GM12801 (cell line): ENCODE measurements at regions not wholly inside any gene's neighbourhood (a gene's known extent, or its start where the extent isn't known, plus 50 kb on each side); places are given as distances from the start of the nearest gene placed in this dataset.

ENCODE experiments used
- TF ChIP-seq, protein P1 (sequence below): IDR thresholded peaks from one replicate; pipeline ENCODE4 v1.5.1; 2011; ENCODE audit warnings: control low read depth; ENCODE audit not compliant: insufficient read length; ENCODE audit errors: extremely low read depth

DNA sequence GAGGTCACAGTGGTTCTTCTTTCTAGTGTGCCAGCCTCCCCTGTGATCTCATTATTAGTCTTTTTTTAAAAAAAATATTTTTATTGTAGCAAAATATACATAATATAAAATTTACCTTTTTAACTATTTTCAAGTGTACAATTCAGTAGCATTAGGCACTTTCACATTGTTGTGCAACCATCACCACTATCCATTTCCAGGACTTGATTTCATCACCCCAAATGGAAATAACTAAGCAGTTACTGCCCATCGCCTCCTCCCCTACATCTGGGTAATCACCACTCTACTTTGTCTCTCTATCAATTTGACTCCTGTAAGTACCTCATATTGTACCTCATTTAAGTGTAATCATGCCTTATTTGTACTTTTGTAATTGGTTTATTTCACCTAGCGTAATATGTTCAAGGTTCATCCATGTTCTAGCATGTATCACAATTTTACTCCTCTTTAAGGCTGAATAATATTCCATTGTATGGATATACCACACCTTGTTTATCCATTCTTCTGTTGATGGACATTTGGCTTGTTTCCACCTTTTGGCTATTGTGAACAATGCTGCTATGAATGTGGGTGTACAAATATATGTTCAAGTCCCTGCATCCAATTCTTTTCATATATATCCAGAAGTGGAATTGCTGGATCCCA lies 68.6 kb upstream of the FYN start:
- TF ChIP-seq, protein P1, sequence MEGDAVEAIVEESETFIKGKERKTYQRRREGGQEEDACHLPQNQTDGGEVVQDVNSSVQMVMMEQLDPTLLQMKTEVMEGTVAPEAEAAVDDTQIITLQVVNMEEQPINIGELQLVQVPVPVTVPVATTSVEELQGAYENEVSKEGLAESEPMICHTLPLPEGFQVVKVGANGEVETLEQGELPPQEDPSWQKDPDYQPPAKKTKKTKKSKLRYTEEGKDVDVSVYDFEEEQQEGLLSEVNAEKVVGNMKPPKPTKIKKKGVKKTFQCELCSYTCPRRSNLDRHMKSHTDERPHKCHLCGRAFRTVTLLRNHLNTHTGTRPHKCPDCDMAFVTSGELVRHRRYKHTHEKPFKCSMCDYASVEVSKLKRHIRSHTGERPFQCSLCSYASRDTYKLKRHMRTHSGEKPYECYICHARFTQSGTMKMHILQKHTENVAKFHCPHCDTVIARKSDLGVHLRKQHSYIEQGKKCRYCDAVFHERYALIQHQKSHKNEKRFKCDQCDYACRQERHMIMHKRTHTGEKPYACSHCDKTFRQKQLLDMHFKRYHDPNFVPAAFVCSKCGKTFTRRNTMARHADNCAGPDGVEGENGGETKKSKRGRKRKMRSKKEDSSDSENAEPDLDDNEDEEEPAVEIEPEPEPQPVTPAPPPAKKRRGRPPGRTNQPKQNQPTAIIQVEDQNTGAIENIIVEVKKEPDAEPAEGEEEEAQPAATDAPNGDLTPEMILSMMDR = no peak

DNA sequence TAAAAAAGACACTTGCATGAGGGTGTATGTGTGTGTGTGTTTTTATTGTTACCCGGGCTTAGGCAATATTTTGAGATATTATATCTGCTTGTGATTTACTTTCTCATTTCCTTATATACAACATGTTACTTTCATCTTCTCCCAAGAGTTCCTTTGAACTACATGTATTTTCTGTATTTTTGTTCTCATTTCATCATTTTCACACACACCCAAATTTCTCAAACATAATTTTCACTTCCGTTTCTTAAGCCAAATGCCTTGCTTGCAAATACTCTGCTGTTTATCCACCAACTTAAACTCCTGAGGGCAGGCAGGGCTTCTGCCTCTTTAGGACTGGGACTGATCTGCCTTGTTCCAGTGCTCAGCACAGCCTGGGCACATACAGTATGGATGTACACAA lies 69.3 kb upstream of the FYN start:
- TF ChIP-seq, protein P1 = no peak

DNA sequence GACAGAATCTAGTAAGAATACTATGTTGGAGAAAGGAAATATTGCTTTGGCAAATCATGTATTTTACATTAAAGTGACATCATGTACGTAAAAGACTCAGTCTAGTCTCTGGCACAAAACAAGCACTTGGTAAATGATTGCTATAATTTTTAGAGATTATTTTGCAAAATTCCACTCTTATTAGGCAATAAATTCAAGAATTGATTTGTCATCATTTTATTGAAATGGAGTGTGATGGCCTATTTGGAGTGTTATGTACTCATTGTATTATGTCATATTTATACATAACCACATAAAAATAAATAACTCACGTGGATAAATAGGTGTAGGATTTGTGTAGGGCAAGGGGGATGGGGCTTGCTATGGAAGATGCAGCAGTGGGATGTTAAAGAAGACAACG lies 70.0 kb upstream of the FYN start:
- TF ChIP-seq, protein P1 = no peak

DNA sequence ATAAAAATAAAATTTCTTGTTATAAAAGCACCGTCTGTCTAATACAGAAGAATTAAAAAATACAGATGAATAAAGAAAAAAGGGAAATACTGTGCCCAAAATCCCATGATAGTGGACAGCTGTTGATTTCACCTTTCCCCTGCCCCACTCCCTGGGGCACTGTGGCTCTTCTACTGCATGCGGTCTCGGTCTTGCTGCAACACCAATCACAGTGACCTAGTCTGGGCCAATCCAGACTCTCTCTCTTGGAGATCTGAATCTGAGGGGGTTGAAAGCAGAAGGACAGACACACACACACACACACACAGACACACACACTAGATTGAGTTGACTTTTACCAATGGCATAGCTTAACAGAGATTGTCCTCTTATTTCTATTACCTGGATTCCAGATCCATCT lies 70.5 kb upstream of the FYN start:
- TF ChIP-seq, protein P1 = no peak

DNA sequence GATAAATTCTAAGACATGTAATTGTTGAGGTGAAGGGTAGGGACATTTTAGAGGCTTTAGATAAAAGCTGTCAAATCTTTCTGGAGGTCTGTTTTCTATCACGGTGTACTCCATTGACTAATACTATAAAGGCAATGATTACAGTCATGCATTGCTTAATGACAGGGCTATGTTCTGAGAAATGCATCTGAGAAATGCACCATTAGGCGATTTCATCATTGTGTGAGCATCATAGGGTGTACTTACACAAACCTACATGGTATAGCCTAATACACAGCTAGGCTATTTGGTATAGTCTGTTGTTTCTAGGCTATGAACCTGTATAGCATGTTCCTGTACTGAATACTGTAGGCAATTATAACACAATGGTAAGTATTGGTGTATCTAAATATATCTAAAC lies 71.3 kb upstream of the FYN start:
- TF ChIP-seq, protein P1 = no peak

DNA sequence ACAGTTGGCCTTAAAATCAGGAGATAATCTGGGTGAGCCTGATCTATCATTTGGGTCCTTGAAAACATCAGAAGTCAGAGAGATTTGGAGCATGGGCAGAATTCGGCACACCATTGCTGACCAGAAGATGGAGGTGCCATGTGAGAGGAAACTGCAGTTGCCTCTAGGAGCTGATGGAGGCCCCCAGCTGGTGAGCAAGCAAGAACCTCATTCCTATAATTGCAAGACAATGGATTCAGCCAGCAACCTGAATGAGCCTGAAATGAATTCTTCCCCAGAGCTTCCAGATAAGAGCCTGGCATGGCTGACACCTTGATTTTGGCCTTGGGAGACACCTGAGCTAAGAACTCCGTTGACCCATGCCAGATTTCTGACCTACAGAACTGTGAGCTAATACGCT lies 76.3 kb upstream of the FYN start:
- TF ChIP-seq, protein P1 = no peak

DNA sequence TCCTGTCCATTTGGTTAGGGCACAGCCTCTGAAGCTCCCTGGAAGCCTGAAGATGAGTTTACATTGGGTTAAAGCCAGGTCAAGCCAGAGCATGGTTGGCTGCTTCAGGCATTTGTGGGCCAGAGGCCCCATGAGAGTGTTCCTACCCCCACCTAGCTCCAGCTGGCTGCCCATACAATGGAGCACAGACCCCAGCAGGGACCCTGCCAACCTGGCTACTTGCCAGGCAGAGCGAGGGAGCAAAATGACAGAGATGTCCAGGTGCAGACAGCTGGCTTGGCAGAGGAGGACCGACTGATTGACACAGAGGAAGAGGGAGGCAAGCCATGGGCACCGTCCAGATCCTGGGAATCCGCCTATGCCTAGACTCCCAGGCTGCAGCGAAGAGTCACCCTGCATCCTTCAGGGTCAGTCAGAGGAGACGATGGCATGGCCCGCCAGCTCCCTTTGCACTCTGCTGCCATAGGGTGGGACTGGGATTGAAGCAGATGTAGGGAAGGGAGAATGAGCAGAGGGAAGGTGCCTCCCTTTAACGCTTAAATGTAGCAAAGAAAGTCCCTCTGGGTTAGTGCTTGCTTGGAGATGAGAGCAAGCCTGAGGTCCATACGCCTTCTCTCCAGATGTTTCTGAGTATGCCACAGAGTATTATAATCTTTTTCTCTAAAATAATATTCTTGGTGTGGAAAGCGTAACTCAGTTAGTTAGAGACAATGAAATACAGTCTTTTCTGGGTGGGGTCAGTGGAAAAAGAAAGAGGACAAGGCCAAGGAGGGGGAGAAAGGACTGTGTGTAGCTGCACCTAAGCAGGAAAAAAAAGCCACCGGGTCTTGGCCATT lies 77.6 kb upstream of the FYN start:
- TF ChIP-seq, protein P1 = no peak
